ENCODE measurements at regions not wholly inside any gene's neighbourhood (a gene's known extent, or its start where the extent isn't known, plus 50 kb on each side); places are given as distances from the start of the nearest gene placed in this dataset.

GRCh38 chr11:112465433-112466024 is 204.9 kb upstream of the PLET1 start:
- DNase-seq (ENCODE audit: low spot score), result no peak

DNA sequence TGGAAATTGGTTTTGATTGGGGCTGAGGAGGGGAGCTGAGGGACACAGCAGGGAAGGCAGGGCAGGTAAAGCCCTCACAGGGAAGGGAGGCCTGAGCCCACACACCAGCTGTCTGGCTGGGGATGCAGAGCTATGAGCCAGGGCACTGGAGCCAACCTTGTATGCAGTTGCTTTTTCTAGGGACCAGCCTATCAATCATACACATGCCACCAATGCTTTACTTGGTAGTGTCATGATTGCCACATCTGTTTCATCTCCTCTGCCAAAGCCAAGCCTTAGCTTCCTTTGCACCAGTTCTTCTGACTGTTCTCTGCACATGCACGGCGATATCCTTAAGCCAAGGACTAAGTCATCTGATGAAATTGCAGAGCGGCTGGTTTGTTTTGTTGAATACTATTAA is 207.1 kb upstream of the PLET1 start:
- no peak for DNase-seq (ENCODE audit: low spot score)

GRCh38 chr11:112469376-112469775 is 208.7 kb upstream of the PLET1 start:
- no peak for DNase-seq (ENCODE audit: low spot score)

- DNase-seq (ENCODE audit: low spot score), result no peak
Observed at GRCh38 chr11:112470355-112470754, 209.7 kb upstream of the PLET1 start.

- no peak for DNase-seq (ENCODE audit: low spot score)
Observed at GRCh38 chr11:112471731-112472130, 211.1 kb upstream of the PLET1 start.

GRCh38 chr11:112477152-112477551 is 216.5 kb upstream of the PLET1 start:
- no peak for DNase-seq (ENCODE audit: low spot score)

DNA sequence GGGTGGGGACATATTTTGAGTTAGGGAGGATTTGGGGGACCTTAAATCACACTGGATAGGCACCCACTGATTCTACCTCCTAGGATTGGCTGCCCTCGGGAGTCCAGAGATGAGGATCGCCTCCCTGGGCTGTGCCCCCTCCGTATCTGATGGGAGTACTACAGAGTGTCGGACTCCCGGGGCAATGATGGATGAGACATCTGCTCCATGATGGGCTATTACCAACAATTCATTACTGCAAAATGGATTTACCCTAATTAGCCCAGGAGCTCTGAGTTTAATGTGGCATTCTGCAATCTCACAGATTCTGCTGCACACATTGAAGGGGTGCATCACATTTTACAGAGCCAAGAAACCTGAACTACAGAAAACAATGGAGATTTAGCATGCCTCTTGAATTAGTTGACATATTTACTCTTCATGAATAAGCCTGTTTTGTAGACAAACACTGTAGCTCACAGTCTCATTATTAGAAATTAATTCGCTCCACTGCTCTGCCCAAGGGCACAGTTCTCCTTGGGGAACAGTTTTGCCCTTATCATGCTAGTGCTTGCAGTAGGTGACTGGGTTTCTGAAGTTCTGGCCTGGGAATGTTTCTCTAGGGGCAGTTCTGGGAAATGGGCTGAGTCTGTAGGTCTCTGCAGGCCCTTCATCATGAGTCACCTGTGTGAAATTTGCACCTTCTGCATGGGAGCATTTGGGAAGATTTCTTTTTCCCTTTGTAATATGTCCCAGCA is 217.1 kb upstream of the PLET1 start:
- no peak for DNase-seq (ENCODE audit: low spot score)

DNA sequence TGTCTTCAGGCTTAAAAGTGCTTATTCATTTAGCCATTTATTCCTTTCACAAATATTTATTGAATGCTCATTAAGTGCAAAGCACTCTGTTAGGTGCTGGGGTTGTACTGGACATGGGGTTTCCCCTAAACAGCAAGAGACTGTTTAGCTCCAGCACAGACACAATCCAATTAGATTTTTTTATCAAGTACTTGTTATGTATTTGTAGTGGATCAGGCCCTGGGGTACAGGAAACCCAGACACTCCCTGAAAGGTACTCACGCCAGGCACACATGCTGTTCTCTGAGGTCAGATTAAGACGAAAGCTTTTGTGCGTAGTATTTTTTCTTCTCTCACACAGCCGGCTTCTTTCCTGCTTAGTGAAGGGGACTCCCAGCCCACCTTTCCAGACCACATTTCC is 218.1 kb upstream of the PLET1 start:
- no peak for DNase-seq (ENCODE audit: low spot score)

DNA sequence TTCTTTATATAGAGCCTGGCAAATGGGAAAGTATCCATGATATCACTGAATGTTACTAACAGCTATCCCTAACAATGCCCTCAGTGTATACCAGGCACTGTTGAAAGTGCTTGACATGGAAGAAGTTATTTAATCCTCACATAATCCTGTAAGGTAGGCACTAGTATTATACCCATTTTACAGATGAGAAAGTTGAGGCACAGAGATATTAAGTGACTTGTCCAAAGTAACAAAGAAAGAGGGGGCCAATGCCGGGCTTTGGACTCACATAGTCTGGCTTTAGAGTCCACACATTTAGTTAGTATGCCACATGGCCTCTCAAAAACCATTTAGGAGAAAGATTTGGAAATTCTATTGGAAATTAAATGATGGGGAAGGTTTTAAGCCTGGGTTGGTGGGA is 220.8 kb upstream of the PLET1 start:
- no peak for DNase-seq (ENCODE audit: low spot score)

- DNase-seq (ENCODE audit: low spot score), result no peak
Observed at GRCh38 chr11:112481893-112482292, 221.2 kb upstream of the PLET1 start.

DNA sequence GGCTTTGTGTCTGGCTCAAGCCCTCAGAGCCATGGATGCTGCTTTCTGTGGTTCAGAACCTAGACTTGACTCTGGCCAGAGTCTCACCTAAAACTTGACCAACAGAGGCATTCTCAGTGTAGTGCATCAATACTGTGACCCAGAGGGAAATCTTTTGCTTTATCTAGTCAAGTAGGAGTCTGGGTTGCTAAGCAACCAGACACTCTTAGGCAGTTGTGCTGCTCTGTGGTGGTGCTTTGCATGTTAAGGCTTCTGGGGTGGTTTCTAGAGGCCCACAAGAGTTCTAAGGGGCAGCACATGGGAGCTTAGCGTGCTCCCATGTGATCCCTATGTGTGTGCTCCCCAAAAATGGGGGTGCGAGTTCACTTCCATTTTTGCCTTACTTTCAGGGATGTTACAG is 224.6 kb upstream of the PLET1 start:
- no peak for DNase-seq (ENCODE audit: low spot score)

- DNase-seq (ENCODE audit: low spot score), result no peak
Observed at GRCh38 chr11:112497826-112498225, 237.2 kb upstream of the PLET1 start.

GRCh38 chr11:112498701-112499100 is 238.0 kb upstream of the PLET1 start:
- DNase-seq (ENCODE audit: low spot score), result no peak

GRCh38 chr11:112499153-112499880 is 238.7 kb upstream of the PLET1 start:
- DNase-seq (ENCODE audit: low spot score), result no peak

DNA sequence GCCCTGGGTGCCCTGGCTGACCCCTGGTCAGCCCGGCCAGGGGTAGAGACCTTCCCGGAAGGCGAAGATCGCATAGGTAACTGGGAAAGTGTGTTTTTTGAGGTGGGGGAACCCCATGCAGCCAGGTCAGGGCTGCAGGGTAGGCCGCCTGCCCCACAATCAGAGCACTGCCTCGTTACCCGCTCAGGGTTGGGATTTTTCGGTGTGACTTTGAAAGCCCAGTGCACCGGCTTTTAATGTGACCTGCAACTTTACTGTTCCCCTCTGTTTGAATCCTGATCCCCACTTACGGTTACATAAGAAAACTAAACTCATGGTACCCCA is 239.2 kb upstream of the PLET1 start:
- no peak for DNase-seq (ENCODE audit: low spot score)

- DNase-seq (ENCODE audit: low spot score), result no peak
Observed at GRCh38 chr11:112503410-112503809, 242.8 kb upstream of the PLET1 start.

GRCh38 chr11:112504056-112504455 is 243.4 kb upstream of the PLET1 start:
- DNase-seq (ENCODE audit: low spot score), result no peak

DNA sequence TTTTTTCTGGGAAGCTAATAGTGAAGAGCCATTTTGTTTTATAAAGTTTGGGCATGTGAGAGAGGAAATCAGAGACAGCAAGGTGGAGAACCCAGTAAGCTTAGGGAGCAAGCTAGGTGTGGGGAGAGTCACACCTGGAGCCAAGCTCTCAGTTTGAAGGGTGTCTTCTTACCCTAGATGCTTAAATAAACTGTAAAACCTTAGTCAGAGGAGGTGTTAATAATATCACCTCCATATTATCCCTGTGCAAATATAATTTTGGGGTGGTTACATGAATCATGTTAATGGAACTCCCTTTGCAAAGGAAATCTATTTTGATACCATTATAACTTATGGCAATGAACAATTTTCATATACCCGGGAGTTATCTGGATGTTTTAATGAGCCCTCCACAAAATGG is 246.2 kb upstream of the PLET1 start:
- DNase-seq (ENCODE audit: low spot score), result no peak

- DNase-seq (ENCODE audit: low spot score), result no peak
Observed at GRCh38 chr11:112507281-112507680, 246.6 kb upstream of the PLET1 start.

DNA sequence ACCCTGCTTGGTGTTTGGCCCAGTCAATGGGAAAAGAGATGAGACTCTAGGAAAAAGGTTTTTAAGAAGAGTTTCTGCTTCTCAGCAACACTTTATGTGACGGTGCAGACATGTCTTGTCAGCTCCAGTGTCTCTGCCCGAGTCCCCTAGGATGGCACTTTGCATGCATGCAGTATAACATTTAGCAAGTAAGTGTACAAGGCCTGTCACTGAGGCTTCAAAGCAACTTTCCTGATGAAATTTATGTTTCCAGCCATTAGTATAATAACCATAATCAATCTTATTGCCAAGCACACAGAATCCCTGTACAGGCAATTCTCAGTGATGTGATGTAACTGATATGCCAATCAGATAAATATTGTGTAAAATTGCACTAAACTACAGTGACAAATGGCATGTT is 248.1 kb upstream of the PLET1 start:
- no peak for DNase-seq (ENCODE audit: low spot score)

DNA sequence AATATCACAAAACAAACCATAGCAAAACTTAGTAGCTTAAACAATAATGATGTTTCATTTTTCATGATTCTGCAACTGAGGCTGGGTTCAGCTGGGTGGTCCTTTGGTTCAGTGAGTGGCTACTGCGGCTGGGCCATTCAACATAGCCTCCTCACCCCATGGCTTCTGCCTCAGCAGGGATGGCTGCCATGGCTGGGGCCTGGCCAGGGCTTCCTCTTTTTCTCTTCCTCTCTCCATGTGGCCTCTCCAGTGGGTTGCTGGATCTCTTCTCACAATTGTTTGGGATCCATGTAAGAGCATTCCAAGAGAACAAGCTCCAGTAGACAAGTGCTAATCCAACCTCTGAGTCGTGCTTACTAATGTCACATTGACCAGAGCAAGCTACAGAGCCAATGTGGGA is 248.6 kb upstream of the PLET1 start:
- DNase-seq (ENCODE audit: low spot score), result no peak

GRCh38 chr11:112511271-112511670 is 250.6 kb upstream of the PLET1 start:
- DNase-seq (ENCODE audit: low spot score), result no peak

GRCh38 chr11:112511911-112512310 is 251.3 kb upstream of the PLET1 start:
- DNase-seq (ENCODE audit: low spot score), result no peak

DNA sequence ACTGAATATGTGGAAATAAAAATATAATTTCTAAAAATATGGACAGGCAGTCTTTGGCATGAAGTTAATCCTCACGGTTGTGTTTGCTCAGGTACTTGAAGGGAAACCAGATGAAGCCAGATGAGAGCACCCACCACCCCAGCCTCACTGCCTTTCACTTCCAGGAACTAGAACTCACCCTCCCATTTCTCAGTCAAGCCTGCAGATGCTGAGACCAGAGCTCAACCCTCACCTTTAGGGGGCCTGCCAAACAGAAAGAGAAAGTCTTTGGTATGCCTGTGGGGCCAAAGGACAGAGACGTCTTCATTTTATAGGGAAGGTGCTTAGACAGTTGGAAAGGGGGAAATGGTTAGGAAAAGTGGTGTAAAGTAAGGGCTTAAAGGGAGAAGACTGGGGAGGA is 252.8 kb upstream of the PLET1 start:
- no peak for DNase-seq (ENCODE audit: low spot score)
